HEK293T (cell line): ENCODE measurements at regions not wholly inside any gene's neighbourhood (a gene's known extent, or its start where the extent isn't known, plus 50 kb on each side); places are given as distances from the start of the nearest gene placed in this dataset.

Experiments used
- ELF4 ChIP-seq: fragments of 450-650 bp; IDR thresholded peaks from 2 replicates; pipeline ENCODE4 v1.6.1; 2017; ENCODE audit warnings: antibody characterized with exemption
- FOXA1 ChIP-seq: fragments of 450-650 bp; IDR thresholded peaks from 2 replicates; pipeline ENCODE4 v1.6.1; 2016; ENCODE audit warnings: mild to moderate bottlenecking
- LEF1 ChIP-seq: fragments of 450-650 bp; IDR thresholded peaks from 2 replicates; pipeline ENCODE4 v1.6.1; 2017; ENCODE audit warnings: mild to moderate bottlenecking, borderline replicate concordance
- NFRKB ChIP-seq: fragments of 450-650 bp; IDR thresholded peaks from 2 replicates; pipeline ENCODE4 v1.6.1; 2016; ENCODE audit warnings: mild to moderate bottlenecking, moderate library complexity
- SUZ12 ChIP-seq: fragments of 450-650 bp; IDR thresholded peaks from 2 replicates; pipeline ENCODE4 v1.6.1; 2016; ENCODE audit warnings: mild to moderate bottlenecking
- ZNF384 ChIP-seq: fragments of 450-650 bp; IDR thresholded peaks from 2 replicates; pipeline ENCODE4 v1.6.1; 2016

GRCh38 chr2:47270421-47270820 is 94.1 kb upstream of the CALM2 start:
- TF ChIP-seq LEF1 (no peak), SUZ12 (no peak), NFRKB (no peak), FOXA1 (no peak), ZNF384 (no peak), ELF4 (no peak)
